Brain microvascular endothelial cell (primary cell): ENCODE measurements at regions not wholly inside any gene's neighbourhood (a gene's known extent, or its start where the extent isn't known, plus 50 kb on each side); places are given as distances from the start of the nearest gene placed in this dataset.

Source experiments
- DNase-seq: peaks from one replicate; pipeline ENCODE4 v3.0.0-alpha.2; 2020
- H3K27ac ChIP-seq: fragments of 250-450 bp; sonication (Bioruptor Pico); 2 replicates; pipeline ENCODE4 v1.5.1; 2020; ENCODE audit warnings: mild to moderate bottlenecking, moderate library complexity
- H3K27me3 ChIP-seq: fragments of 250-450 bp; sonication (Bioruptor Pico); replicated peaks from 2 replicates; pipeline ENCODE4 v1.5.1; 2020; ENCODE audit warnings: mild to moderate bottlenecking
- H3K36me3 ChIP-seq: fragments of 250-450 bp; sonication (Bioruptor Pico); replicated peaks from 2 replicates; pipeline ENCODE4 v1.5.1; 2020; ENCODE audit warnings: mild to moderate bottlenecking
- H3K4me3 ChIP-seq: 2 replicates; pipeline ENCODE4 v1.5.1; 2011; ENCODE audit warnings: low read depth, mild to moderate bottlenecking, control low read depth, low read length, moderate library complexity
- CTCF ChIP-seq: IDR thresholded peaks from 2 replicates; pipeline ENCODE4 v1.5.1; 2011; ENCODE audit warnings: low read depth, mild to moderate bottlenecking, moderate library complexity, low read length, control low read depth, inconsistent platforms; ENCODE audit errors: missing control alignments
- in situ Hi-C: cut with HindIII; loops from 2 replicates; pipeline ENCODE4 v1.10.0; 2017; ENCODE audit warnings: low sequenced_read_pairs, low pct_ligation_motif_present

GRCh38 chr5:34480810-34481528 is 175.2 kb upstream of the RAI14 start:
- no peak for TF ChIP-seq CTCF
- Histone ChIP-seq H3K36me3 (no peaks in the 10 kb centered on the region), H3K27ac (no peak overlapping the region), H3K27me3 (no peaks in the 10 kb centered on the region), H3K4me3 (no peak overlapping the region)
- no peak for DNase-seq
- in situ Hi-C loops, result loop anchor here (25.0 kb wide), 1 partner anchor 431 kb away; the partner anchor contains the start of genes BRIX1 and RAD1

GRCh38 chr5:34483442-34484033 is 172.6 kb upstream of the RAI14 start:
- in situ Hi-C loops, result loop anchor here (25.0 kb wide), 1 partner anchor 429 kb away; the partner anchor contains the start of genes BRIX1 and RAD1
- no peaks in the 10 kb centered on the region for H3K36me3 ChIP-seq
- no peaks in the 10 kb centered on the region for H3K27me3 ChIP-seq
- no peak for TF ChIP-seq CTCF
- H3K4me3 ChIP-seq, result no peak overlapping the region
- H3K27ac ChIP-seq, result no peak overlapping the region
- DNase-seq, result no peak

GRCh38 chr5:34484216-34484920 is 171.8 kb upstream of the RAI14 start:
- Histone ChIP-seq H3K4me3 (no peak overlapping the region), H3K27me3 (no peaks in the 10 kb centered on the region), H3K27ac (no peak overlapping the region), H3K36me3 (no peaks in the 10 kb centered on the region)
- no peak for DNase-seq
- in situ Hi-C loops, result loop anchor here (25.0 kb wide), 1 partner anchor 428 kb away; the partner anchor contains the start of genes BRIX1 and RAD1
- no peak for TF ChIP-seq CTCF

- H3K36me3 ChIP-seq, result no peaks in the 10 kb centered on the region
- in situ Hi-C loops, result loop anchor here (25.0 kb wide), 1 partner anchor 427 kb away; the partner anchor contains the start of genes BRIX1 and RAD1
- H3K27ac ChIP-seq, result no peak overlapping the region
- no peak for DNase-seq
- no peaks in the 10 kb centered on the region for H3K27me3 ChIP-seq
- no peak overlapping the region for H3K4me3 ChIP-seq
- no peak for TF ChIP-seq CTCF
These were observed 170.4 kb upstream of the RAI14 start for GRCh38 chr5:34485768-34486030.

- Histone ChIP-seq H3K27me3 (no peaks in the 10 kb centered on the region), H3K27ac (peak overlapping the region; percentile 80), H3K36me3 (no peaks in the 10 kb centered on the region), H3K4me3 (no peak overlapping the region)
- TF ChIP-seq CTCF, result peak; percentile 86
- in situ Hi-C loops, result loop anchor here (25.0 kb wide), 1 partner anchor 426 kb away; the partner anchor contains the start of genes BRIX1 and RAD1
- DNase-seq, result peak; percentile 89
These were observed 169.8 kb upstream of the RAI14 start for GRCh38 chr5:34486160-34486848.
